GM12865 (cell line): ENCODE measurements at regions not wholly inside any gene's neighbourhood (a gene's known extent, or its start where the extent isn't known, plus 50 kb on each side); places are given as distances from the start of the nearest gene placed in this dataset.

Experiments used
- DNase-seq: peaks from one replicate; pipeline ENCODE4 v3.0.0; 2010; ENCODE audit warnings: low read depth
- H3K4me3 ChIP-seq: 2 replicates; pipeline ENCODE4 v1.5.1; 2011; ENCODE audit warnings: mild to moderate bottlenecking, low read depth, low read length, control low read depth
- CTCF ChIP-seq: IDR thresholded peaks from 2 replicates; pipeline ENCODE4 v1.5.1; 2011; ENCODE audit warnings: low read length, control low read depth, low read depth, inconsistent platforms; ENCODE audit not compliant: insufficient read depth; ENCODE audit errors: missing control alignments

- TF ChIP-seq CTCF = no peak
- DNase-seq = no peak
- no peak overlapping the region for H3K4me3 ChIP-seq
Measured at GRCh38 chr5:38093855-38094254, 164.5 kb upstream of the EGFLAM start.

- no peak overlapping the region for H3K4me3 ChIP-seq
- no peak for DNase-seq
- TF ChIP-seq CTCF = no peak
Measured at GRCh38 chr5:38086777-38087176, 171.6 kb upstream of the EGFLAM start.

- no peak for TF ChIP-seq CTCF
- DNase-seq = no peak
- no peak overlapping the region for H3K4me3 ChIP-seq
Measured at GRCh38 chr5:38079620-38080402, 178.5 kb upstream of the EGFLAM start.

DNA sequence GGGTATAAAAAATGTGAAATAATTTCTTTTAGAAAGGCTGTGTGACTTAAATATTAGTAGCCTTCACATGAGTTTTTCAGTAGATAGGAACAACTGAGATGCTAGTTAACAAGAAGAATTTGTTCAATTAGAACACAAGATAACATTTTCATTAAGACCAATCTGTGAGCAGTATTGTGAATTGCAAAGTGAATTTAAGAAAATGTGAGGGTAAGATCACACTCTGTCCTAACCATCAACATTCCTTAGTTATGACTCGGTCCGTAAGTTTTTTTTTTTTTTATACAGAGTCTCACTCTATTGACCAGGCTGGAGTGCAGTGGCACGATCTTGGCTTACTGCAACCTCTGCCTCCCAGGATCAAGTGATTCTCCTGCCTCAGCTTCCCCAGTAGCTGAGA lies 180.2 kb upstream of the EGFLAM start:
- no peak for TF ChIP-seq CTCF
- no peak overlapping the region for H3K4me3 ChIP-seq
- no peak for DNase-seq

DNA sequence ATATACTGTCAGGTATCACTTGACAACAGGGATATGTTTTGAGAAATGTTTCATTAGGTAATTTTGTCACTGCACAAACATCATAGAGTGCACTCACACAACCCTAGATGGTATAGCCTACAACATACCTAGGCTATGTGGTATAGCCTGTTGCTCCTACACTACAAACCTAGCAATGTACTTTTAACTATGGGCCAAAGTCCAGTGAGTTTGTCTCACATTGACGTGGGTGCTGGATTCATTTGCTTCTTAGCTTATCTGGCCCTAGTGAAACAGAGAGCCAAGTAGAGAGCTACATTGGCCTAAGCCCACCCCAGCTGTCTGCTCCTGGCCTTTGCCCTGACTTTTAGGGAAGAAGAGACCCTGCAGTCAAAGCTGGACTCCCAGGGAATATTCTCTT lies 180.7 kb upstream of the EGFLAM start:
- TF ChIP-seq CTCF = no peak
- no peak overlapping the region for H3K4me3 ChIP-seq
- no peak for DNase-seq

GRCh38 chr5:38071831-38072694 lies 186.3 kb upstream of the EGFLAM start:
- H3K4me3 ChIP-seq = no peak overlapping the region
- DNase-seq = peak; percentile 5
- no peak for TF ChIP-seq CTCF
